Tibial artery (tissue), 4 donors: ENCODE measurements at regions not wholly inside any gene's neighbourhood (a gene's known extent, or its start where the extent isn't known, plus 50 kb on each side); places are given as distances from the start of the nearest gene placed in this dataset.

Experiments
- DNase-seq, 2 donors: peaks; one replicate each; pipeline ENCODE4 v3.0.0-alpha.2; 2019
- H3K27ac ChIP-seq, 2 donors: fragments of 200-600 bp; sonication (generic) in 1 of 2; 1 replicate in 1 of 2; 2 replicates in 1 of 2; pipeline ENCODE4 v1.5.1; 2018 to 2019; ENCODE audit warnings: mild to moderate bottlenecking in 1 of 2
- H3K27me3 ChIP-seq, 2 donors: fragments of 200-600 bp; sonication (generic) in 1 of 2; one replicate each; pipeline versions ENCODE4 v1.5.1 to v1.6.0; 2016 to 2019
- H3K36me3 ChIP-seq, 3 donors: fragments of 200-600 bp; sonication (generic) in 2 of 3; one replicate each; pipeline ENCODE4 v1.5.1; 2016 to 2019; ENCODE audit warnings: mild to moderate bottlenecking in 2 of 3
- H3K4me1 ChIP-seq, 4 donors: fragments of 200-600 bp; sonication (generic) in 2 of 4; 1 replicate in 3 of 4; 2 replicates in 1 of 4; pipeline ENCODE4 v1.5.1; 2016 to 2019
- H3K4me3 ChIP-seq, 2 donors: fragments of 200-600 bp; sonication (generic) in 1 of 2; 1 replicate in 1 of 2; 2 replicates in 1 of 2; pipeline ENCODE4 v1.5.1; 2018 to 2019; ENCODE audit warnings: mild to moderate bottlenecking in 2 of 2
- H3K9me3 ChIP-seq, 3 donors: fragments of 200-600 bp; sonication (generic) in 1 of 3; one replicate each; pipeline ENCODE4 v1.5.1; 2016 to 2019
- intact Hi-C: fragments of 100-400 bp; cut with DNase I; formaldehyde crosslinking; loops from one replicate; pipeline ENCODE4 v1.15.0; 2023; ENCODE audit warnings: low total_unique reads
- TF ChIP-seq, protein P1 (sequence below), 2 experiments: fragments of 200-600 bp in 1 of 2; fragments of 450-650 bp in 1 of 2; IDR thresholded peaks; one replicate each; pipeline ENCODE4 v1.5.1; 2017 to 2019; ENCODE audit warnings: antibody characterized with exemption in 2 of 2, mild to moderate bottlenecking in 1 of 2, moderate library complexity in 1 of 2

DNA sequence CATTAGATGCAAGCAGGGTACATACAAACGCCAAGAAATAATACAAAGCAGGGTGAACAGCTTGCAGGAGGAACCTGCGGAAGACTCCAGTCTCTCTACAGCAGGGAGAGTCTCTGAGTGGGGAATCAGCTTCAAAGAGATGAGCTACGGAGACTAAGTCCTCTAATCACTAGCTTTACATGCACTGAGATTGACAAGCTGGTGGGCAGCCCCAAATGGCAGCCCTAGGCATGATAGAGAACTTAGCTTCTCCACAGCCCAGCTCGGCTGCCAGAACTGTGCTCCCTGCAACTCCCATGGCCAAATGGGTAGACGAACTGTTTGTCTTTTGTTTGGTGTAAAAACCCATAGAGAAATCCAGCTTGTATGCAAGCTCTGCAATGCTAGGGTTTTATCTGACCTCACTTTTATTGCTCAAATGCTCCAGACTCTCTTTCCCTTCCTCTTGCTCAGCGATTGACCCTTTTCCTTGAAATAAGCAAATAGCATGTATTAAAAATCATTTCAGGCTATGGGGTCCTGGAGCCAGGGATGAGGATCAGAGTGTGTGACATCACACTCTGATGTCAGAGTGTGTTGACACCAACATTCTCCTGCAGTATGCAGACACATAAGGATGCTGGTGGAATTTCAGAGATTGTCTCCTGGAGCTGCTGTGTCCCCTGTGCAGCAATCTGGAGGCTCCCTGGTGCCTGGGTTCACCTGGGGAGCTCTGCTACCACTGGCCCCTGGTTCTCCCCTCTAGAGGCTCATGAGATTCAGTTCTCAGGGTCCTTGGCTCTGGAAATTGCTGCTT lies 238.5 kb downstream of the TTLL7 start:
- Histone ChIP-seq H3K36me3 (no peaks in the 10 kb centered on the region), H3K27me3 (no peaks in the 10 kb centered on the region), H3K4me3 (no peak overlapping the region), H3K4me1 (peaks cover 0 to 8% (median 4%) of the 10 kb centered on the region in 4 donors), H3K9me3 (no peaks in the 10 kb centered on the region), H3K27ac (no peak overlapping the region)
- intact Hi-C loops: no loop called here
- TF ChIP-seq, protein P1, sequence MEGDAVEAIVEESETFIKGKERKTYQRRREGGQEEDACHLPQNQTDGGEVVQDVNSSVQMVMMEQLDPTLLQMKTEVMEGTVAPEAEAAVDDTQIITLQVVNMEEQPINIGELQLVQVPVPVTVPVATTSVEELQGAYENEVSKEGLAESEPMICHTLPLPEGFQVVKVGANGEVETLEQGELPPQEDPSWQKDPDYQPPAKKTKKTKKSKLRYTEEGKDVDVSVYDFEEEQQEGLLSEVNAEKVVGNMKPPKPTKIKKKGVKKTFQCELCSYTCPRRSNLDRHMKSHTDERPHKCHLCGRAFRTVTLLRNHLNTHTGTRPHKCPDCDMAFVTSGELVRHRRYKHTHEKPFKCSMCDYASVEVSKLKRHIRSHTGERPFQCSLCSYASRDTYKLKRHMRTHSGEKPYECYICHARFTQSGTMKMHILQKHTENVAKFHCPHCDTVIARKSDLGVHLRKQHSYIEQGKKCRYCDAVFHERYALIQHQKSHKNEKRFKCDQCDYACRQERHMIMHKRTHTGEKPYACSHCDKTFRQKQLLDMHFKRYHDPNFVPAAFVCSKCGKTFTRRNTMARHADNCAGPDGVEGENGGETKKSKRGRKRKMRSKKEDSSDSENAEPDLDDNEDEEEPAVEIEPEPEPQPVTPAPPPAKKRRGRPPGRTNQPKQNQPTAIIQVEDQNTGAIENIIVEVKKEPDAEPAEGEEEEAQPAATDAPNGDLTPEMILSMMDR (IDR thresholded peaks at IDR 0.05): no peak
- no peak for DNase-seq

DNA sequence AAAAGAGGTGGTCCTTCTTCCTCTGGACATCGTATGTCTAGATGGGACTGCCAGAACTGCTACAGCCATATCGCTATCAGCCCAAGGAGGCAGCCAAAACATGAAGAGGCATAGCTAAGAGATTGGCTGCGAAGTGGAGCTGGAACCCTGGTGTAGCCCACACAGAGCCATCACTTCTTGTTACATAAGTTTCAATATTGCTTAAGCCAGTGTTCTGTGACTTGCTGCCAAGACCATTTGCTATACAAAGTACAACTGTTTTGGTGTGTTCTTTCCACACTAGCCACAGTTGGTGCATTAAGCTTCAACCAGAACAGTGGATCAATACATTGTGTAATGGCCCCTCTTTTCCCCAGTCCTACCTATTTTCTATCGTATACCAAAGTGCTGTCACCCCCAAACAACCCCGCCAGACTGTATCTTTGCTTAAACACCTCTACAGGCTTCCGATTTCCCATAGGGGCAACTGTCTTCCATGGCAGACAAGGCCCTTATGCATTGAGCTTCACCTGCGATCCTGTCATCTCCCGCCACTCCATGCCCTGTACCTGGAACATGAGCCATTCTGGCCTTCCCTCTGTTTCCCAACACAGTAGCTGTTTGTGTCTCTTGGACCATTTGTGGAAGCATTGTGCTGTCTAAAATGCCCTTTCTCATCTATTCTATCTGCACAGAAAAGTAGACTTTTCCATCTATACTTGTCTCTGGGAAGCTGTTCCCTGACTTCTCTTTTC lies 241.8 kb downstream of the TTLL7 start:
- TF ChIP-seq, protein P1 (IDR thresholded peaks at IDR 0.05): no peak
- no peaks in the 10 kb centered on the region for H3K9me3 ChIP-seq
- H3K36me3 ChIP-seq: no peaks in the 10 kb centered on the region
- peaks cover 0 to 8% (median 4%) of the 10 kb centered on the region in 4 donors for H3K4me1 ChIP-seq
- intact Hi-C loops: no loop called here
- no peak for DNase-seq
- H3K4me3 ChIP-seq: no peak overlapping the region
- H3K27me3 ChIP-seq: no peaks in the 10 kb centered on the region
- no peak overlapping the region for H3K27ac ChIP-seq

DNA sequence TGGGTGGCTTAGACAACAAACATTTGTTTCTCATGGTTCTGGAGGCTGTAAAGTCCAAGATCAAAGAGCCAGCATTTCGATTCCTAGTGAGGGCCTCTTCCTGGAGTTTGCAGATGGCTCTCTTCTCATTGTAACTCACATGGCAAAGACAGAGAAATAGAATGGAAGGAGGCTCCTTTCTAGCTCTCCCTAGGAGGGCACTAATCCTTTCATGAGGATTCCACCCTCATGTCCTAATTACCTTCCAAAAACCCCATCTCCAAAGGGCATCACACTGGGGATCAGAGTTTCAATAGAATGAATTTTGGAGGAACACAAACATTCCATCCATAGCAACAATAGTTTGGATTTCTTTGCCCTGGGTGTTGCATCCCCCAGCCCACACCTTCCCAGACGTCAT lies 247.3 kb downstream of the TTLL7 start:
- intact Hi-C loops: no loop called here
- H3K4me1 ChIP-seq: no peaks in the 10 kb centered on the region
- DNase-seq: no peak
- H3K9me3 ChIP-seq: no peaks in the 10 kb centered on the region
- H3K4me3 ChIP-seq: no peak overlapping the region
- no peak overlapping the region for H3K27ac ChIP-seq
- H3K27me3 ChIP-seq: no peaks in the 10 kb centered on the region
- TF ChIP-seq, protein P1 (IDR thresholded peaks at IDR 0.05): no peak
- no peaks in the 10 kb centered on the region for H3K36me3 ChIP-seq

DNA sequence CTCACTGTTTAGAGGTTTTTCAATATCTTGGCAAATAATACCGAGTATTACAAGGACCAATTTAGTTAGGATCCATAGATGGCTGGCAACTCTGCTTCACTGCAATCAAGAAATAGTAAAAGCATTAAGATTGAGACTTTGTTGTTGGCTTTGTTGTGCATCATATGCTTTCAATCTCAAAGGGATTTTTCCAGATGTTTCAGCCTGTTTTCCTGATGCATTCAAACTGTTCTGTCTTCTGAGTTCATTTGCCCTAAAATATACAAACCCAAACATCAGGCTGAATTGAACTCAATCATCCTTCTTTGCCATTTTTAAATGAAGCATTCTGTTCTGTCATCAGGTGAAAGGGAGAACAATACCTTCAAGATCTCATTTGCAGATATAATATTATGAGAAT lies 248.7 kb downstream of the TTLL7 start:
- Histone ChIP-seq H3K4me1 (no peaks in the 10 kb centered on the region), H3K27me3 (no peaks in the 10 kb centered on the region), H3K4me3 (no peak overlapping the region), H3K36me3 (no peaks in the 10 kb centered on the region), H3K9me3 (no peaks in the 10 kb centered on the region), H3K27ac (no peak overlapping the region)
- no peak for DNase-seq
- TF ChIP-seq, protein P1 (IDR thresholded peaks at IDR 0.05): no peak
- intact Hi-C loops: no loop called here

DNA sequence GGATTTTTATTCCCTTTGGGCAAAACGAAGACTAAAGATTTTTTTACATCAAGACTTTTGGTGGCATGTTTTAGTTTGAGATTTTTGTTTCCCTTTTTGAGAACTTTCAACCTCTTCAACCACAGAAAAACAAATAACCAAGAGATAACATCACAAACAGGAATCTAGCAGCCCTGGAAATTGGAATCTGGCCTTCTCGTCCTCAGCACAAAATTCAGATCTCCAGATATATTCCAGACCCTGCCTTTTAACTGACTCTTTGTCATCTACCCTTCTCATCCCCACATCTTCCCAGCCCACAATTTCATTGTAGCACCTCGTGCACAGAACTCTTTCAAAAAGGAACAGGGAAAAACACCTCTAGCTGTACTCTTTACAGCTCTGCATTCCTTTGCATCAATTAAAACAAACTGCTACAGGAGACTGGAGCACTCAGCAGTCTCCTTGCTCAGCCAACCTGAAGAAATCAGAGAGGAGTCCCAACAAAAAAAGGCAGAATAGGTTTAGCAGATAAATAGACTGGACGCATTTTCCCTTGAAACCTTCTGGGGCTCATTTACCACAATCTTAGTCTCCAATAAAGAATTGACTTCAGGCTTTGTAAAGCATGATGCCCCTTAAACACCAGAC lies 251.0 kb downstream of the TTLL7 start:
- DNase-seq: no peak
- Histone ChIP-seq H3K27me3 (no peaks in the 10 kb centered on the region), H3K27ac (no peak overlapping the region), H3K9me3 (no peaks in the 10 kb centered on the region), H3K4me1 (no peaks in the 10 kb centered on the region), H3K36me3 (no peaks in the 10 kb centered on the region), H3K4me3 (no peak overlapping the region)
- TF ChIP-seq, protein P1 (IDR thresholded peaks at IDR 0.05): no peak
- intact Hi-C loops: no loop called here
